Inflammatory macrophage treated with lipopolysaccharide for 1 hour (primary cell): ENCODE measurements at regions not wholly inside any gene's neighbourhood (a gene's known extent, or its start where the extent isn't known, plus 50 kb on each side); places are given as distances from the start of the nearest gene placed in this dataset.

Experiments
- DNase-seq, 2 donors: peaks; one replicate each; pipeline ENCODE4 v3.0.0-alpha.2; 2020 to 2022

- no peak for DNase-seq
Measured at GRCh38 chrX:40485102-40485826, 95.5 kb upstream of the ATP6AP2 start.

- no peak for DNase-seq
Measured at GRCh38 chrX:40484408-40485091, 96.2 kb upstream of the ATP6AP2 start.

GRCh38 chrX:40483502-40483901 lies 97.3 kb upstream of the ATP6AP2 start:
- no peak for DNase-seq

- no peak for DNase-seq
Measured at GRCh38 chrX:40479777-40480318, 100.9 kb upstream of the ATP6AP2 start.

GRCh38 chrX:40478474-40479065 lies 102.2 kb upstream of the ATP6AP2 start:
- no peak for DNase-seq

GRCh38 chrX:40476958-40477357 lies 103.8 kb upstream of the ATP6AP2 start:
- DNase-seq = no peak

GRCh38 chrX:40474645-40475044 lies 106.1 kb upstream of the ATP6AP2 start:
- DNase-seq = no peak

GRCh38 chrX:40474205-40474626 lies 106.6 kb upstream of the ATP6AP2 start:
- no peak for DNase-seq

GRCh38 chrX:40473460-40474204 lies 107.1 kb upstream of the ATP6AP2 start:
- DNase-seq = no peak

GRCh38 chrX:40471965-40472648 lies 108.7 kb upstream of the ATP6AP2 start:
- peak in 1 of 2 donors; percentile 17 for DNase-seq

- DNase-seq = no peak
Measured at GRCh38 chrX:40470830-40471429, 109.8 kb upstream of the ATP6AP2 start.

- no peak for DNase-seq
Measured at GRCh38 chrX:40469316-40469715, 111.5 kb upstream of the ATP6AP2 start.

- DNase-seq = peak; percentile 55 to 62
Measured at GRCh38 chrX:40468033-40468846, 112.5 kb upstream of the ATP6AP2 start.

GRCh38 chrX:40467454-40467853 lies 113.3 kb upstream of the ATP6AP2 start:
- DNase-seq = peak in 1 of 2 donors; percentile 14

- DNase-seq = peak; percentile 63 to 80
Measured at GRCh38 chrX:40465735-40466551, 114.8 kb upstream of the ATP6AP2 start.

- DNase-seq = no peak
Measured at GRCh38 chrX:40462795-40463194, 118.0 kb upstream of the ATP6AP2 start.

- no peak for DNase-seq
Measured at GRCh38 chrX:40460926-40461325, 119.8 kb upstream of the ATP6AP2 start.

- DNase-seq = no peak
Measured at GRCh38 chrX:40459571-40460158, 121.1 kb upstream of the ATP6AP2 start.

GRCh38 chrX:40457406-40457805 lies 123.4 kb upstream of the ATP6AP2 start:
- DNase-seq = peak; percentile 46 to 70

- no peak for DNase-seq
Measured at GRCh38 chrX:40452031-40452430, 128.7 kb upstream of the ATP6AP2 start.
